ENCODE measurements at regions not wholly inside any gene's neighbourhood (a gene's known extent, or its start where the extent isn't known, plus 50 kb on each side); places are given as distances from the start of the nearest gene placed in this dataset.

DNA sequence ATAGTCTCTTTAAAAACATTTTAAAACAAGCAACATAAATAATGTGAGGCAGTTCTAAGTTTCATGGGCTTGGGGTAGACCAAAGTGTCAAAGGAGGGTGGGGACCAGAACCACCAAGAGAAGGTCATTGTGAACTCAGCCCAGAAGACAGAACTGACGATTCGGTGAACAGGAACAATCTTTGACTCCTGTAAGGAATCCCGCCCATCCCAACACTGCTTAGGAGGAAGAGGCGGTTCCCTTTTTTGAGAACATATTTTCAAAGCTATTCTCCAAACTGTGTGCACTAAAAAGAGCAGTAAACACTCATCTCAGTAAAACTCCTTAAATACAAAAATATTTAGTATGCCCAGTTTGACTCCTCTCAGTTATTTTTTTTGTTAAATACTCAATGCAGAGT, 176.5 kb upstream of the TLE4 start:
- TF ChIP-seq, protein P1, sequence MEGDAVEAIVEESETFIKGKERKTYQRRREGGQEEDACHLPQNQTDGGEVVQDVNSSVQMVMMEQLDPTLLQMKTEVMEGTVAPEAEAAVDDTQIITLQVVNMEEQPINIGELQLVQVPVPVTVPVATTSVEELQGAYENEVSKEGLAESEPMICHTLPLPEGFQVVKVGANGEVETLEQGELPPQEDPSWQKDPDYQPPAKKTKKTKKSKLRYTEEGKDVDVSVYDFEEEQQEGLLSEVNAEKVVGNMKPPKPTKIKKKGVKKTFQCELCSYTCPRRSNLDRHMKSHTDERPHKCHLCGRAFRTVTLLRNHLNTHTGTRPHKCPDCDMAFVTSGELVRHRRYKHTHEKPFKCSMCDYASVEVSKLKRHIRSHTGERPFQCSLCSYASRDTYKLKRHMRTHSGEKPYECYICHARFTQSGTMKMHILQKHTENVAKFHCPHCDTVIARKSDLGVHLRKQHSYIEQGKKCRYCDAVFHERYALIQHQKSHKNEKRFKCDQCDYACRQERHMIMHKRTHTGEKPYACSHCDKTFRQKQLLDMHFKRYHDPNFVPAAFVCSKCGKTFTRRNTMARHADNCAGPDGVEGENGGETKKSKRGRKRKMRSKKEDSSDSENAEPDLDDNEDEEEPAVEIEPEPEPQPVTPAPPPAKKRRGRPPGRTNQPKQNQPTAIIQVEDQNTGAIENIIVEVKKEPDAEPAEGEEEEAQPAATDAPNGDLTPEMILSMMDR (IDR thresholded peaks at IDR 0.05) = no peak
- no peak for TF ChIP-seq POLR2A (IDR thresholded peaks at IDR 0.05)

All from ovary (tissue), 3 donors.